ENCODE measurements at regions not wholly inside any gene's neighbourhood (a gene's known extent, or its start where the extent isn't known, plus 50 kb on each side); places are given as distances from the start of the nearest gene placed in this dataset.

GRCh38 chr14:54339771-54340170, 57.0 kb upstream of the CDKN3 start:
- H3K27me3 ChIP-seq (ENCODE audit: control insufficient read depth, insufficient read depth, low read length), result no peaks in the 10 kb centered on the region; the same call in 1 of the 2 replicates
- H3K4me3 ChIP-seq (ENCODE audit: low read depth, low read length), result no peak overlapping the region
- DNase-seq (ENCODE audit: low read depth), result no peak
- H3K36me3 ChIP-seq (ENCODE audit: control insufficient read depth, insufficient read depth, low read length), result no peaks in the 10 kb centered on the region
- ChIA-PET CTCF (interaction anchor here (1.3 to 1.7 kb wide), 7 partner anchors 8 to 1044 kb away, joined by 3 to 5 read pairs (median 4); no protein-coding TSS in a partner anchor), POLR2A (no interaction called here)
- no peak for TF ChIP-seq CTCF (IDR thresholded peaks at IDR 0.05; ENCODE audit: insufficient read depth, low read depth, low read length)

GRCh38 chr14:54342806-54343205, 54.0 kb upstream of the CDKN3 start:
- Histone ChIP-seq H3K27me3 (ENCODE audit: control insufficient read depth, insufficient read depth, low read length) (no peaks in the 10 kb centered on the region; the same call in 1 of the 2 replicates), H3K36me3 (ENCODE audit: control insufficient read depth, insufficient read depth, low read length) (no peaks in the 10 kb centered on the region), H3K4me3 (ENCODE audit: low read depth, low read length) (no peak overlapping the region)
- POLR2A ChIA-PET, result no interaction called here
- TF ChIP-seq CTCF (IDR thresholded peaks at IDR 0.05; ENCODE audit: insufficient read depth, low read depth, low read length), result no peak
- no peak for DNase-seq (ENCODE audit: low read depth)
- CTCF ChIA-PET, result interaction anchor here (1.1 to 1.4 kb wide), 3 partner anchors 11 to 1047 kb away, joined by 4 to 7 read pairs (median 6); no protein-coding TSS in a partner anchor

GRCh38 chr14:54343272-54344121, 53.3 kb upstream of the CDKN3 start:
- no peak for TF ChIP-seq CTCF (IDR thresholded peaks at IDR 0.05; ENCODE audit: insufficient read depth, low read depth, low read length)
- Histone ChIP-seq H3K4me3 (ENCODE audit: low read depth, low read length) (no peak overlapping the region), H3K36me3 (ENCODE audit: control insufficient read depth, insufficient read depth, low read length) (no peaks in the 10 kb centered on the region), H3K27me3 (ENCODE audit: control insufficient read depth, insufficient read depth, low read length) (no peaks in the 10 kb centered on the region; the same call in 1 of the 2 replicates)
- ChIA-PET POLR2A (interaction anchor here (0.6 to 0.7 kb wide), 2 partner anchors 124 to 342 kb away, joined by 4 read pairs; no protein-coding TSS in a partner anchor), CTCF (interaction anchor here (0.8 to 1.4 kb wide), 4 partner anchors 14 to 1048 kb away, joined by 3 to 7 read pairs (median 4); no protein-coding TSS in a partner anchor)
- no peak for DNase-seq (ENCODE audit: low read depth)

GRCh38 chr14:54344445-54344844, 52.4 kb upstream of the CDKN3 start:
- ChIA-PET POLR2A (no interaction called here), CTCF (no interaction called here)
- no peak for TF ChIP-seq CTCF (IDR thresholded peaks at IDR 0.05; ENCODE audit: insufficient read depth, low read depth, low read length)
- Histone ChIP-seq H3K4me3 (ENCODE audit: low read depth, low read length) (no peak overlapping the region), H3K27me3 (ENCODE audit: control insufficient read depth, insufficient read depth, low read length) (no peaks in the 10 kb centered on the region; the same call in 1 of the 2 replicates), H3K36me3 (ENCODE audit: control insufficient read depth, insufficient read depth, low read length) (no peaks in the 10 kb centered on the region)
- no peak for DNase-seq (ENCODE audit: low read depth)

- CTCF ChIA-PET, result interaction anchor here (0.8 kb wide), 1 partner anchor 18 kb away, joined by 3 read pairs; no protein-coding TSS in a partner anchor
- DNase-seq (ENCODE audit: low read depth), result no peak
- Histone ChIP-seq H3K36me3 (ENCODE audit: control insufficient read depth, insufficient read depth, low read length) (no peaks in the 10 kb centered on the region), H3K4me3 (ENCODE audit: low read depth, low read length) (no peak overlapping the region), H3K27me3 (ENCODE audit: control insufficient read depth, insufficient read depth, low read length) (no peaks in the 10 kb centered on the region; the same call in 1 of the 2 replicates)
- TF ChIP-seq CTCF (IDR thresholded peaks at IDR 0.05; ENCODE audit: insufficient read depth, low read depth, low read length), result no peak
- POLR2A ChIA-PET, result no interaction called here
These were observed 50.5 kb upstream of the CDKN3 start for GRCh38 chr14:54346257-54346656.

All from BJ (cell line).